ENCODE measurements at regions not wholly inside any gene's neighbourhood (a gene's known extent, or its start where the extent isn't known, plus 50 kb on each side); places are given as distances from the start of the nearest gene placed in this dataset.
"Not testable (repeated sequence)": the region's sequence is repeated elsewhere in the genome, so short reads cannot be mapped to it uniquely, and the experiment has no call there.

GRCh38 chr7:57198801-57199200 lies 66.6 kb upstream of the ZNF479 start:
- Histone ChIP-seq H3K4me1 (ENCODE audit: control insufficient read depth, insufficient read depth, low read length) (no peaks in the 10 kb centered on the region), H3K9me3 (ENCODE audit: control insufficient read depth, insufficient read depth, low read length) (no peaks in the 10 kb centered on the region; the same call in none of the 2 replicates), H3K36me3 (ENCODE audit: control insufficient read depth, insufficient read depth, low read length) (no peaks in the 10 kb centered on the region), H3K27ac (ENCODE audit: low read depth, low read length) (no peak overlapping the region), H3K4me3 (ENCODE audit: low read depth, low read length) (0 out of 2 replicates have a peak overlapping the region, but pooled peaks have one; percentile 15), H3K27me3 (ENCODE audit: control insufficient read depth, insufficient read depth, low read length) (no peaks in the 10 kb centered on the region), H3K9ac (ENCODE audit: low read depth, low read length) (no peak overlapping the region)

- no peak overlapping the region for H3K9ac ChIP-seq (ENCODE audit: low read depth, low read length)
- 0 out of 2 replicates have a peak overlapping the region, but pooled peaks have one; percentile 15 for H3K4me3 ChIP-seq (ENCODE audit: low read depth, low read length)
- H3K9me3 ChIP-seq (ENCODE audit: control insufficient read depth, insufficient read depth, low read length): no peaks in the 10 kb centered on the region; the same call in none of the 2 replicates
- H3K36me3 ChIP-seq (ENCODE audit: control insufficient read depth, insufficient read depth, low read length): no peaks in the 10 kb centered on the region
- no peaks in the 10 kb centered on the region for H3K27me3 ChIP-seq (ENCODE audit: control insufficient read depth, insufficient read depth, low read length)
- H3K4me1 ChIP-seq (ENCODE audit: control insufficient read depth, insufficient read depth, low read length): no peaks in the 10 kb centered on the region
- H3K27ac ChIP-seq (ENCODE audit: low read depth, low read length): no peak overlapping the region
Measured at GRCh38 chr7:57199252-57199651, 67.0 kb upstream of the ZNF479 start.

- no peak overlapping the region for H3K4me3 ChIP-seq (ENCODE audit: low read depth, low read length)
- no peaks in the 10 kb centered on the region for H3K4me1 ChIP-seq (ENCODE audit: control insufficient read depth, insufficient read depth, low read length)
- no peak overlapping the region for H3K9ac ChIP-seq (ENCODE audit: low read depth, low read length)
- no peaks in the 10 kb centered on the region for H3K27me3 ChIP-seq (ENCODE audit: control insufficient read depth, insufficient read depth, low read length)
- H3K36me3 ChIP-seq (ENCODE audit: control insufficient read depth, insufficient read depth, low read length): no peaks in the 10 kb centered on the region
- peaks cover 20% of the 10 kb centered on the region for H3K9me3 ChIP-seq (ENCODE audit: control insufficient read depth, insufficient read depth, low read length)
- no peak overlapping the region for H3K27ac ChIP-seq (ENCODE audit: low read depth, low read length)
Measured at GRCh38 chr7:57201021-57201894, 69.0 kb upstream of the ZNF479 start.

GRCh38 chr7:57201895-57202210 lies 69.6 kb upstream of the ZNF479 start:
- no peak overlapping the region for H3K9ac ChIP-seq (ENCODE audit: low read depth, low read length)
- no peak overlapping the region for H3K4me3 ChIP-seq (ENCODE audit: low read depth, low read length)
- no peaks in the 10 kb centered on the region for H3K36me3 ChIP-seq (ENCODE audit: control insufficient read depth, insufficient read depth, low read length)
- no peak overlapping the region for H3K27ac ChIP-seq (ENCODE audit: low read depth, low read length)
- peaks cover 24% of the 10 kb centered on the region for H3K9me3 ChIP-seq (ENCODE audit: control insufficient read depth, insufficient read depth, low read length)
- H3K4me1 ChIP-seq (ENCODE audit: control insufficient read depth, insufficient read depth, low read length): no peaks in the 10 kb centered on the region
- no peaks in the 10 kb centered on the region for H3K27me3 ChIP-seq (ENCODE audit: control insufficient read depth, insufficient read depth, low read length)

GRCh38 chr7:57202274-57202673 lies 70.0 kb upstream of the ZNF479 start:
- H3K4me1 ChIP-seq (ENCODE audit: control insufficient read depth, insufficient read depth, low read length): no peaks in the 10 kb centered on the region
- H3K4me3 ChIP-seq (ENCODE audit: low read depth, low read length): no peak overlapping the region
- H3K27ac ChIP-seq (ENCODE audit: low read depth, low read length): no peak overlapping the region
- H3K36me3 ChIP-seq (ENCODE audit: control insufficient read depth, insufficient read depth, low read length): no peaks in the 10 kb centered on the region
- H3K27me3 ChIP-seq (ENCODE audit: control insufficient read depth, insufficient read depth, low read length): no peaks in the 10 kb centered on the region
- no peak overlapping the region for H3K9ac ChIP-seq (ENCODE audit: low read depth, low read length)
- H3K9me3 ChIP-seq (ENCODE audit: control insufficient read depth, insufficient read depth, low read length): peaks cover 28% of the 10 kb centered on the region

- Histone ChIP-seq H3K27me3 (ENCODE audit: control insufficient read depth, insufficient read depth, low read length) (no peaks in the 10 kb centered on the region), H3K36me3 (ENCODE audit: control insufficient read depth, insufficient read depth, low read length) (no peaks in the 10 kb centered on the region), H3K9me3 (ENCODE audit: control insufficient read depth, insufficient read depth, low read length) (peaks cover 38% of the 10 kb centered on the region), H3K4me3 (ENCODE audit: low read depth, low read length) (no peak overlapping the region), H3K27ac (ENCODE audit: low read depth, low read length) (no peak overlapping the region), H3K4me1 (ENCODE audit: control insufficient read depth, insufficient read depth, low read length) (no peaks in the 10 kb centered on the region), H3K9ac (ENCODE audit: low read depth, low read length) (no peak overlapping the region)
Measured at GRCh38 chr7:57203161-57203791, 71.0 kb upstream of the ZNF479 start.

GRCh38 chr7:57203858-57204257 lies 71.6 kb upstream of the ZNF479 start:
- H3K9ac ChIP-seq (ENCODE audit: low read depth, low read length); H3K27ac ChIP-seq (ENCODE audit: low read depth, low read length); H3K4me1 ChIP-seq (ENCODE audit: control insufficient read depth, insufficient read depth, low read length); H3K4me3 ChIP-seq (ENCODE audit: low read depth, low read length); H3K27me3 ChIP-seq (ENCODE audit: control insufficient read depth, insufficient read depth, low read length); H3K36me3 ChIP-seq (ENCODE audit: control insufficient read depth, insufficient read depth, low read length): not testable (repeated sequence)
- peaks cover 42% of the 10 kb centered on the region for H3K9me3 ChIP-seq (ENCODE audit: control insufficient read depth, insufficient read depth, low read length)

- Histone ChIP-seq H3K27ac (ENCODE audit: low read depth, low read length) (no peak overlapping the region), H3K9ac (ENCODE audit: low read depth, low read length) (no peak overlapping the region), H3K36me3 (ENCODE audit: control insufficient read depth, insufficient read depth, low read length) (no peaks in the 10 kb centered on the region), H3K4me3 (ENCODE audit: low read depth, low read length) (no peak overlapping the region), H3K9me3 (ENCODE audit: control insufficient read depth, insufficient read depth, low read length) (peaks cover 47% of the 10 kb centered on the region), H3K27me3 (ENCODE audit: control insufficient read depth, insufficient read depth, low read length) (no peaks in the 10 kb centered on the region), H3K4me1 (ENCODE audit: control insufficient read depth, insufficient read depth, low read length) (no peaks in the 10 kb centered on the region)
Measured at GRCh38 chr7:57204411-57204811, 72.2 kb upstream of the ZNF479 start.

GRCh38 chr7:57205000-57205399 lies 72.8 kb upstream of the ZNF479 start:
- Histone ChIP-seq H3K4me1 (ENCODE audit: control insufficient read depth, insufficient read depth, low read length) (no peaks in the 10 kb centered on the region), H3K36me3 (ENCODE audit: control insufficient read depth, insufficient read depth, low read length) (no peaks in the 10 kb centered on the region), H3K9ac (ENCODE audit: low read depth, low read length) (no peak overlapping the region), H3K27ac (ENCODE audit: low read depth, low read length) (no peak overlapping the region), H3K9me3 (ENCODE audit: control insufficient read depth, insufficient read depth, low read length) (peaks cover 53% of the 10 kb centered on the region), H3K4me3 (ENCODE audit: low read depth, low read length) (no peak overlapping the region), H3K27me3 (ENCODE audit: control insufficient read depth, insufficient read depth, low read length) (no peaks in the 10 kb centered on the region)

GRCh38 chr7:57207836-57208235 lies 75.6 kb upstream of the ZNF479 start:
- H3K27me3 ChIP-seq (ENCODE audit: control insufficient read depth, insufficient read depth, low read length): no peaks in the 10 kb centered on the region
- H3K4me3 ChIP-seq (ENCODE audit: low read depth, low read length): no peak overlapping the region
- H3K9me3 ChIP-seq (ENCODE audit: control insufficient read depth, insufficient read depth, low read length): peaks cover 80% of the 10 kb centered on the region
- no peak overlapping the region for H3K27ac ChIP-seq (ENCODE audit: low read depth, low read length)
- no peaks in the 10 kb centered on the region for H3K4me1 ChIP-seq (ENCODE audit: control insufficient read depth, insufficient read depth, low read length)
- H3K9ac ChIP-seq (ENCODE audit: low read depth, low read length): no peak overlapping the region
- no peaks in the 10 kb centered on the region for H3K36me3 ChIP-seq (ENCODE audit: control insufficient read depth, insufficient read depth, low read length)

GRCh38 chr7:57210212-57210611 lies 78.0 kb upstream of the ZNF479 start:
- Histone ChIP-seq H3K4me3 (ENCODE audit: low read depth, low read length) (no peak overlapping the region), H3K4me1 (ENCODE audit: control insufficient read depth, insufficient read depth, low read length) (no peaks in the 10 kb centered on the region), H3K27me3 (ENCODE audit: control insufficient read depth, insufficient read depth, low read length) (no peaks in the 10 kb centered on the region), H3K9ac (ENCODE audit: low read depth, low read length) (no peak overlapping the region), H3K36me3 (ENCODE audit: control insufficient read depth, insufficient read depth, low read length) (no peaks in the 10 kb centered on the region), H3K9me3 (ENCODE audit: control insufficient read depth, insufficient read depth, low read length) (peaks cover 90% of the 10 kb centered on the region), H3K27ac (ENCODE audit: low read depth, low read length) (no peak overlapping the region)
